Kidney epithelial cell (primary cell): ENCODE measurements at regions not wholly inside any gene's neighbourhood (a gene's known extent, or its start where the extent isn't known, plus 50 kb on each side); places are given as distances from the start of the nearest gene placed in this dataset.

Experiments used
- DNase-seq: peaks from one replicate; pipeline ENCODE4 v3.0.0-alpha.2; 2010; ENCODE audit warnings: low read depth
- H3K27me3 ChIP-seq: 2 replicates; pipeline ENCODE4 v1.6.0; 2011; ENCODE audit warnings: low read length; ENCODE audit not compliant: control insufficient read depth, insufficient read depth
- H3K36me3 ChIP-seq: 2 replicates; pipeline ENCODE4 v1.5.1; 2011; ENCODE audit warnings: low read length; ENCODE audit not compliant: control insufficient read depth, insufficient read depth
- H3K4me3 ChIP-seq: 2 replicates; pipeline ENCODE4 v1.5.1; 2011; ENCODE audit warnings: low read depth, mild to moderate bottlenecking, control low read depth, low read length
- CTCF ChIP-seq: IDR thresholded peaks from 2 replicates; pipeline ENCODE4 v1.5.1; 2011; ENCODE audit warnings: mild to moderate bottlenecking, moderate library complexity, low read length, control low read depth, inconsistent platforms; ENCODE audit not compliant: insufficient read depth, poor library complexity, severe bottlenecking

DNA sequence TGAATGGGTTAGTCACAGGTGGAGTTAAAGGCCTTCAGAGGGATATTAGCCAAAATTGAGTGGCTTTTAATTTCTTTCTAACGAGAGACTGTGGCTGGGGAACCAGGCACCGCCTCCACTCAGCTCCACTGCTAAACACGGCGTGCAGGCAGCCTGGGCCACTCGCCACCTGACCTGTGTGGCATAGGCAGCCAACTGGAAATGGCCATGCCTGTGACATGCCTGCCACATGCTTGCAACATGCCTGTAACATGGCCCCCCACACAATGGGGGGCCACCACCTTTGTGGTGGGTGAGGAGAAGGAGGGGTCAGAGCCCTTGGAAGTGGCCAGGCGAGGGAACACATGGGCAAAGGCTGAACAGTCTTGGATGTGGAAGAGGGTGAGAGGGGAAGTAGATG, 60.1 kb upstream of the PAX2 start:
- DNase-seq, result no peak
- no peak for TF ChIP-seq CTCF
- no peaks in the 10 kb centered on the region for H3K36me3 ChIP-seq
- H3K27me3 ChIP-seq, result peaks cover 80% of the 10 kb centered on the region
- no peak overlapping the region for H3K4me3 ChIP-seq

DNA sequence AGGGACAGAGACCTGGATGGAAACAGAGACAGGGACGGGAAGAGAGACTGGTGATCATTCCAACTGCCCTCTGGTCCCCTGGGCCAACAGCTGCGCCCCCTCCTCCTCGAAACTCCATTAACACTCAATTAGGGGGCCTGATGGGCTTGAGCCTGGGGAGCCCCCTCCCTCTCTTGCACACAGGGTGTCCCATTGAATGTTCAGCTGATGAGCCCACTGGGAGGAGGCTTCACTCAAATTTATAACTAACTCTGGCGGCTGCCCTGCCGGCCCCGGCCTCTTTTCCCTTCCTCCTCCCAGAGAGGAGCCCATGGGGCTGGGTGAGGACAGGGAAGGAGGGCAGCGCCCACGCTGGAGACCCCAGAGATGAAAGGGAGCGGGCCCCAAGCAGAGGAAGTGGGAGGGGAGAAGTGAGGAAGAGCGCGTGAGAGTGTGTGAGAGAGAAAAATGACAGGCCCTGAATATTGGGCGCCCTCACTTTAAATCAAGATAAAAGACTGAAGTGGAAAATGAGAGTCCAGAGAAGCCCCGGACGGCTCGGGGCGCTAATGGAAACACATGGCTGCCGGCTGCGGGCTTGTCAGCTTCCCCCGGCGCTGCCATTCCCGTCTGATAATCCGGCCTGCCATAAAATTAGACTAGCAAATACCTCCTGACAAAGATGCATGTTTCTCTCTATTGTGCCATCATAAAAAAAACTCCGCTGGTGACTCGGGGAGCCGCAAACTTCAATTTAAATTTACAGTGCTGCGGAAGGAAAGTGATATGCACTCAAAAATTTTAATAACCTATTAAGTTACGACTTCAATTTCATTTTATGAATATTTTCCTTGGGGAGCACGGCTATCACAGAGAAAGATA, 58.0 kb upstream of the PAX2 start:
- peaks cover 70% of the 10 kb centered on the region for H3K27me3 ChIP-seq
- H3K36me3 ChIP-seq, result no peaks in the 10 kb centered on the region
- TF ChIP-seq CTCF, result no peak
- no peak overlapping the region for H3K4me3 ChIP-seq
- DNase-seq, result no peak

DNA sequence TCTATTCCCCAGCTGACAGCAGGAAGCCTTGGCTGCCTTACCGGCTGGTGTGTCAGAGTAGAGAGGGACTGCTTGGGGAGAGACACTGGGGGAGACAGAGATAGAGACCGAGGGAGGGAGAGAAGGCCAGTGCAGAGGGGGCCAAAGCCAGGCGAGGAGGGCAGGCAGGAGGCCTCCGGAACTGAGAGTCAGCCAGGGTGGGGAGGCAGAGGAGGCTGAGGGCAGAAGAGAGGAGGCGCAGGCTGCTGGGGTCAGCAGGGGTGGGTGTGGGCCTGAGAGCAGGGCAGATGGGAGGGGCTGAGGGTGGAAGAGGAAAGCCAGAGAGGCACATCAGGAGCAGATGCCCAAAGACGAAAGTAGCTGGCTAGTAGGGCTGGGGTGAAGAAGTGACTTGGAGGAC, 57.2 kb upstream of the PAX2 start:
- DNase-seq, result no peak
- Histone ChIP-seq H3K36me3 (no peaks in the 10 kb centered on the region), H3K27me3 (peaks cover 62% of the 10 kb centered on the region), H3K4me3 (no peak overlapping the region)
- no peak for TF ChIP-seq CTCF

DNA sequence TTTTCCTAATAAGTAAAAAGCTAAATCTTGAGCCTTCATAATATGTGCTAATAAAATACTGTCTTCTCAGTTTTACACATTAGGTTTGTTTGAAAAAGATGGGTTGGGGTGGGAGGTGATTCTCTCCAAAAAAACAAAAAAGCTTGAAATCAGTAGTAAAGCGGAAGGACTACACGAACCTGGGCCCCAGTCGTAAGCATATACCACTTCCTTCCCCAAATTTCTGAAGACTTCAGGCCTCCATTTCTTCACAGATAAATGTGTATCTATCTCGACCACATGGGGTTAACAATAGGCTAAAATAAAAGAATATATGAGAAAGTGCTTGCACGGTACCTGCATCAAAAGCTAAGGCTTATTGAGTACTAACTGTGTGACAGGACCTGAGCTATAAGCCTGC, 51.6 kb upstream of the PAX2 start:
- H3K4me3 ChIP-seq, result no peak overlapping the region
- H3K36me3 ChIP-seq, result no peaks in the 10 kb centered on the region
- no peak for TF ChIP-seq CTCF
- H3K27me3 ChIP-seq, result peaks cover 12% of the 10 kb centered on the region
- DNase-seq, result no peak
